GM18861 (cell line): ENCODE measurements at regions not wholly inside any gene's neighbourhood (a gene's known extent, or its start where the extent isn't known, plus 50 kb on each side); places are given as distances from the start of the nearest gene placed in this dataset.

ENCODE experiments used
- ATAC-seq: cut with Tn5 transposase; IDR thresholded peaks from one replicate; pipeline ENCODE4 v1.9.1; 2021; ENCODE audit not compliant: unreplicated experiment

GRCh38 chr2:71800851-71801250, 346.8 kb downstream of the CYP26B1 start:
- ATAC-seq: no peak

DNA sequence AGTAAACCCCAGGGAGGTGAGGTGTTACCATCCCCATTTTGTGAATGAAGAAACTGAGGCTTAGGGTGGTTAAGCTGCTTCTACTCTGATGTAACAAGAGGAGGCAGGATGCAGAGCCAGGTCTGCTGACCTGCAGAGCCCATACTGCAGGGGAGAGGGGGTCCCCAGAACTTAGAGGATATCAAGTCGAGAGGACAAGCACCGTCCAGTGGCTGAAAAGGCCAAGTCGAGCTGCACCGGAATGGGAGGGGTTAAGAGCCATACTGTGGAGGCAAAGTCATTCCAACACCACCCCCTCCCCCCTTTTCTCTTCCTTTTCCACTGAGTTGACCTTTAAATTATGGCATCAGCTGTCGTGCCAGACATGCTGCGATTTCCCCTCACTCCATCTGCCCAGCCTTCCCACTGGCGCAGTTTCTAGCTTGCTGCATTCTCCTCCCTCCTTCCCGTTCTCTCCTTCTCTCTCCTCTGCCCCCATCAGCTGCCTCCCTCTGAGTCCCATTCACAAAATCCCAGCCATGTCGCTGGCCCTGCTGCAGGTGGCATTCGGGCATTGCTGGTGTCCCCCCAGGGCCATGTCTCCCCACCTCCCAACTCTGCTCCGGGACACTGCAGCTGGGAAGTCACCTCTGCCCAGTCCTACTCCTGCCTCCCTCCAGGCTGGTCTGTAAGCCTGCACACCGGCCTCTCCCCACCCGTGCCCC, 346.9 kb downstream of the DYSF start:
- no peak for ATAC-seq

- no peak for ATAC-seq
These were observed 345.7 kb downstream of the DYSF start for GRCh38 chr2:71799013-71799575.

- no peak for ATAC-seq
These were observed 345.1 kb downstream of the DYSF start for GRCh38 chr2:71798266-71799012.

DNA sequence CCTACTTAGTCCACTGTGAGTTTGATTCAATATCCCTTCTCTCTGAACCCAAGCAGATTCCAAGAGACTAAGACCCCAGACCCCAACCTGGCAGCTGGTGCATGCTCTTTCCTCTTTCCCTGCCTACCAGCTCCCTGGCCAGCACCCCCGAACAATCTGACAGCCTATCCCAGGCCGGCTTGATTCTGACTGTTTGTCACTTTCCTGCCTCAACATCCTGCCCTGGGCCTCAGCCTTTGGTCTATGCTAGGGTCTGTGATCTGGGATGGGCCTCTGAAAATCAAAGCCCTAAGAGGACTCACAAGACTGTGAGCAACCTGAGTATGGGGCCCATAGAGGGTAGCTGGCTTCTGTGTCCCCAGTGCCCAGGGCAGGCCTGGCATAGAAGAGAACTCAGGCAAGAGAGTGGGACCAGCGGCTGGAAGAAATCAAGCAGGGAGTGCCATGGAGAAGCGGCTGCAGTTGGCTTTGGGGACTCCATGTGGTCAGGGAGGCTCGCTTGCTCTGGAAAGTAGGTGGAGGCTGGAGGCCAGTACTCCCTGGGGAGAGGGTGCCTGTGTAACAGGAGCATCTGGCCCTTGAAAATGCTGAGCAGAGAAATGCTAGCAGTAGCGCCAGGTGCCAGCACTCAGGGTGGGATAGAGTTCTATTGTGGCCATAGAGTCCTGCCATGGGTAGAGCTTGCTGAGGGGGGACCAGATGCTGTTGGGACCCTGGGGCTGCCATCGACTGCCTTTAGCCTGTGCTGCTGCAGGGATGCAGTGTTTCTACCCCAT, 343.9 kb downstream of the DYSF start:
- ATAC-seq: no peak

- no peak for ATAC-seq
These were observed 342.8 kb downstream of the DYSF start for GRCh38 chr2:71796174-71796593.

- no peak for ATAC-seq
These were observed 342.1 kb downstream of the DYSF start for GRCh38 chr2:71795486-71795885.

DNA sequence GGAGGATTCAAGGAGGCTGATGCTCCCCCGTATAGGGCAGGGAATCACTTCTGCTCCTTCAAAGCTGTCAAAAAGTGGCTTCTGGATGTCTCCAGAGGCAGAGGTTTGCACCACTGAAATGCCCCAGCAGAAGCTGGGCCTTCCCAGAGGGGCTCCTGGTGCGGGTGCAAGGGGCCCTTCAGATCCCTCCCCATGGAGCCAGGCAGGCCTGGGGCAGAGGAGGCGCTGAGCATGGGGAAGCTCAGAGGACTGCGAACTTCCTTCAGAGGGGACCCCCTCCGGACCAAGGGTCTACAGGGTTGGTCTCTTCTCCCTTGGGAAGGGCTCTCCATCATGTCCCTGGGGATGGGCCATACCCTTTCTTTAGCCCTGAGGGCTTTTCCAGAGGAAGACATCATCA, 341.2 kb downstream of the DYSF start:
- no peak for ATAC-seq

DNA sequence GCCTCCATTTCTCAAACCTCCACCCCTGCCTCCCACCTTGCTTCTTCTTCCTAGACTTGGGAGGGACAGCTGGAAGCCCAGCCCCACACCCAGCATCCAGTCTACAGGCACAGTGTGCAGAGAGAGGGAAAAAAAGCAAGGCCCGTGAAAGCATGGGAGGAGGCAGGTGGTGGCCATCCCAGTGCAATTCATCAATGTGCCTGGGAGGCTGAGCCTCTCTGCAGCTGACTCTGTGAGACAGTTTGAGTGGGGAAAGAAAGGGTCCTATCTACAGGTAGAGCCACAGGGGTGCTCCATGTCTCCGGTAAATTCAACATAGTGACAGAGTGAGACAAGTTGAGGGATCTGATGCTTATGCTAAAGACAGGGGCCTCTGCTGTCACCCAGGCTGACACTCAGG, 340.6 kb downstream of the DYSF start:
- ATAC-seq: no peak

GRCh38 chr2:71792926-71793761, 339.8 kb downstream of the DYSF start:
- no peak for ATAC-seq

- no peak for ATAC-seq
These were observed 338.3 kb downstream of the DYSF start for GRCh38 chr2:71791501-71792135.

GRCh38 chr2:71791061-71791450, 337.7 kb downstream of the DYSF start:
- no peak for ATAC-seq

DNA sequence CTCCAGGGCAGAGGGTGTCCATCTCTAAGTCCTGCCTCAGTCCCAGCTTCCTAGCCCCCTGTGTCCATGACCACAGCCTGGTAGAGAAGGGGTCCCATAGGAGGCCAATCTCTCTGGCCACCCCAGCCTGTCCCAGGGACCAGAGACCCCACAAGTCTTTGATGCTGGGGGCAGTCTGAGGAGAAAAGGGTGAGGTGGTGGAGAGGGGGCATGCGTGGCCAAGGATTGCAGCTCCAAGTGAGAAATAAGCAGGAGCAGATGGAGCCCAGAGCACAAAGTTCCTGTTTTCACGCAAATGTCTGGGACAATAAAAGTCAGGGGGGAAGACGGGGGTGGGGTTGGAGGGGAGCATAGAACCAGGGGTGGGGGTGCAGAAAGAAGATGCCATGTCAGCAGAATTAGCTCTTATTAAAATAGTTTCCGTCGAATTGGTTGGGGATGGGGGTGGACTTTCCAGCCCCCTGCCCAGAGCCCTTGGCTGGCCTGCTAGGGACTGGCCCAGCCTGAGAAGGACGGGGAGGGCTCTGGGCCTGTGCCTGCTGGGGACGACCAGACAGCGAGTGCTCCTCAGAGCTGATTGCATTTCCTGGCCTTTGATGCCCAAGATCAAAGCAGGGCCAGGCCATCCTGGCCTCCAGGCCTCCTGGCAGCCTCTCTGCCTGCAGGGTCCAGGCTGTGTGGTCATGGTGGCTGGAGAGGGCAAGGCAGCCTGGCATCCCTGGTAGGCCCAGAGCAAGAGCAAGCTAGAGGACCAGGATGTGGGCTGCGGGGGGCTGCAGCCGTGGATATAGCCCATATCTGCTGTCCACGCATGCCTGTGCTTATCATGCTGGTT, 337.1 kb downstream of the DYSF start:
- ATAC-seq: no peak

- no peak for ATAC-seq
These were observed 336.3 kb downstream of the DYSF start for GRCh38 chr2:71789556-71790204.

DNA sequence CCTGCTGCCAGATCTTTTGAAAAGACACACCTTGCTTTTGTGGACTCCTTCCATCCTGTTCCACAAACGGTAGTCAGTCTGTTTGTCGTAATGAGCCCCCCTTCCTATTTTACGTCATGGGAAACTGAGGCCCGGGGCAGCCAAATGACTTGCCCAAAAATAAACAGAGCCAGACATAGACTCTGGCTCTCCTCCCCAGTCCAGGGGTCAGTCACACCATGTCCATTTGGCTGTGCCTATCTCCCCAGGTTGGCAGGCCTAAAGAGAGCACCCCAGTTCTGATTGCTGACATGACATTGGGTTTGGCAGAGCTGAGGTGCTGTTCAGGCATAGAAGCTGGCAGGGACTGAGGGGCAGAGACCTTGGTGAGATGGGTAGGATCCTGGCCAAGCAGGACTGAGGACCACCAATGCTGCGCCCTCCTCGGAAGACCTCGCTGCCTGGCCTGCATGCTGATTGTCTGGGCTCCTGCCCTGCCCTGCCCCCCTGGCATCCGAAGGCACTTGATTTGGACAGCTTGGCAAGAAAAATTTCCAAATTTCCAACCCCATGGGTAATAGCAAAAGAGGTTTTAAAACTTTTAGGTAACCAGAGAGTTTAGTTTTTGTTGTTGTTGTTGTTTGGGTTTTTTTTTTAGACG, 335.4 kb downstream of the DYSF start:
- no peak for ATAC-seq

GRCh38 chr2:71788186-71788525, 334.8 kb downstream of the DYSF start:
- no peak for ATAC-seq

GRCh38 chr2:71787476-71788185, 334.3 kb downstream of the DYSF start:
- ATAC-seq: no peak

DNA sequence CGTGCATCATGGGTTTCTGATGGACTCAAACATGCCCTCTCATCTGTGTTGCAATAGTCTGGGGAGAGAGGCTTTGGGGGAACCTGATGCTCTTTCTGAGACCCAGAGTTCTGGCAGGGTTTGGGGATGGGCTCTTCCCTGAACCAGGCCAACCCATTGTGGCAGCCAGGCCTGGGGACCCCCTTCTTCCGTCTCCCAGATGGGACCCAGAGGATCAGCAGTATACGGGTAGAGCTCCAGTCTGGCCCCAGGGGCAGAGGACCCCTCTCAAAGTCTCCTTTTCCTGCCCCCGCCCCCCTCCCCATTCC, 333.7 kb downstream of the DYSF start:
- no peak for ATAC-seq
